ENCODE measurements at regions not wholly inside any gene's neighbourhood (a gene's known extent, or its start where the extent isn't known, plus 50 kb on each side); places are given as distances from the start of the nearest gene placed in this dataset.

- no peaks in the 10 kb centered on the region for H3K4me1 ChIP-seq
- ATAC-seq (no peak), DNase-seq (peak in 1 of 4 donors; percentile 7)
- H3K4me3 ChIP-seq = no peak overlapping the region
- intact Hi-C loops (cut with DNase I) = no loop called here
- no peak for TF ChIP-seq CTCF (IDR thresholded peaks at IDR 0.05)
- no peak overlapping the region for H3K27ac ChIP-seq
- peaks cover 0 to 20% of the 10 kb centered on the region in 2 donors for H3K9me3 ChIP-seq
- H3K36me3 ChIP-seq = no peaks in the 10 kb centered on the region
- no peaks in the 10 kb centered on the region for H3K27me3 ChIP-seq
Observed at GRCh38 chr3:145557405-145557804, 603.6 kb downstream of the PLOD2 start.

DNA sequence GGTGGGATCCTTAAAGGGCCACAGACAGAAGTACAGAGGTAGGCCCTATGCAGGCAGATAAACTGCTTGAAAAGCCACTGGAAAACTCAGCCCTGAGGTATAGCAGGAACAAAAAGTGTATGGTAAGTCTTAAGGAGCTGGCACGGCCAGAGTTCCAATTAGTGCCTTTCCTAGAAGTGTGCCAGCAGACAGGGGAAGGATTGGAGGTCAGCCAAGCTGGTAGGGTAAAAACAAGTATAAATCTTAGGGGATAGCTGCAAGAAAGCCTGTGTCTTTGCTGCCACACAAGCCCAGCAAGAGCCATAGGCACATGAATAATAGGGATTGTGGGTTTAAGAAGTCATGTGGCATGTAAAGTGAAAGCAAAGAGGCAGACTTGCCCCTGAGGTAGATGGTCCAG is 582.5 kb downstream of the PLOD2 start:
- no peak for TF ChIP-seq CTCF (IDR thresholded peaks at IDR 0.05)
- Histone ChIP-seq H3K36me3 (no peaks in the 10 kb centered on the region), H3K27me3 (no peaks in the 10 kb centered on the region), H3K27ac (no peak overlapping the region), H3K9me3 (peaks cover 0 to 7% of the 10 kb centered on the region in 2 donors), H3K4me3 (no peak overlapping the region), H3K4me1 (no peaks in the 10 kb centered on the region)
- DNase-seq (no peak), ATAC-seq (no peak)
- intact Hi-C loops (cut with DNase I) = no loop called here

GRCh38 chr3:145581694-145582093 is 579.3 kb downstream of the PLOD2 start:
- Histone ChIP-seq H3K27me3 (no peaks in the 10 kb centered on the region), H3K36me3 (no peaks in the 10 kb centered on the region), H3K4me1 (no peaks in the 10 kb centered on the region), H3K27ac (no peak overlapping the region), H3K9me3 (peaks cover 0 to 7% of the 10 kb centered on the region in 2 donors), H3K4me3 (no peak overlapping the region)
- no peak for DNase-seq
- intact Hi-C loops (cut with DNase I) = no loop called here
- ATAC-seq = no peak
- TF ChIP-seq CTCF (IDR thresholded peaks at IDR 0.05) = no peak

DNA sequence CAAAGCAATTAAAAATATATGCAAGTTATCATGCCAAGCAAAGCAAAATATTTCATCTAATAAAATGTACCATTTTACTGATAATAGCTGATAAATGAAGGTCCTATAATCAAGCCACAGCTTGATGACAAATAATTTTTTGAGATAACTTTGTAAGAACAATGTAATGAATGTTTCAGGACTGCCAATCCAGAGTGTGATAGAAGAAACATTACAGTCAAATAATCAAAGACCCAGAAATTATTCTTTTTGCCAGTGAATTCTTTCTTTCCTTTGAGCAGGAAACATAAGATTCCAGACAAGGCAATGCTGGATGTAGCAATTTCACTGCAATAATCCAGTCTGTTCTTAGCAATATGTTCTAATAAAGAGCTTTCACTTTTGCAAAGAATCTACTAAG is 556.1 kb downstream of the PLOD2 start:
- Histone ChIP-seq H3K27me3 (no peaks in the 10 kb centered on the region), H3K27ac (no peak overlapping the region), H3K9me3 (peaks cover 0 to 8% of the 10 kb centered on the region in 2 donors), H3K4me1 (no peaks in the 10 kb centered on the region), H3K36me3 (no peaks in the 10 kb centered on the region), H3K4me3 (no peak overlapping the region)
- intact Hi-C loops (cut with DNase I) = no loop called here
- DNase-seq (peak in 2 of 4 donors; percentile 8 to 9), ATAC-seq (no peak)
- no peak for TF ChIP-seq CTCF (IDR thresholded peaks at IDR 0.05)

GRCh38 chr3:145620002-145620401 is 541.0 kb downstream of the PLOD2 start:
- H3K9me3 ChIP-seq = peaks cover 0 to 13% of the 10 kb centered on the region in 2 donors
- intact Hi-C loops (cut with DNase I) = no loop called here
- H3K36me3 ChIP-seq = no peaks in the 10 kb centered on the region
- ATAC-seq (no peak), DNase-seq (no peak)
- H3K4me3 ChIP-seq = no peak overlapping the region
- no peaks in the 10 kb centered on the region for H3K4me1 ChIP-seq
- no peak for TF ChIP-seq CTCF (IDR thresholded peaks at IDR 0.05)
- no peaks in the 10 kb centered on the region for H3K27me3 ChIP-seq
- no peak overlapping the region for H3K27ac ChIP-seq

All from left lung (tissue), 4 donors.